ENCODE measurements at regions not wholly inside any gene's neighbourhood (a gene's known extent, or its start where the extent isn't known, plus 50 kb on each side); places are given as distances from the start of the nearest gene placed in this dataset.

- H3K4me1 ChIP-seq (ENCODE audit: control insufficient read depth in 4 of 4, insufficient read depth in 4 of 4, low read length in 3 of 4): no peaks in the 10 kb centered on the region
- H3K27me3 ChIP-seq (ENCODE audit: control insufficient read depth in 4 of 4, insufficient read depth in 4 of 4, low read length in 3 of 4): no peaks in the 10 kb centered on the region
- no peak overlapping the region for H3K27ac ChIP-seq (ENCODE audit: low read depth in 1 of 2, low read length in 2 of 2)
- H3K9me3 ChIP-seq (ENCODE audit: control insufficient read depth in 4 of 4, low read length in 3 of 4): peaks cover 0 to 3% (median 1%) of the 10 kb centered on the region in 4 donors
- H3K9ac ChIP-seq (ENCODE audit: low read depth in 1 of 2, low read length in 2 of 2): no peak overlapping the region
- 76% methylated on average over 3 of the region's 3 CpGs for WGBS
- H3K36me3 ChIP-seq (ENCODE audit: control insufficient read depth in 4 of 4, insufficient read depth in 3 of 4, low read depth in 1 of 4, low read length in 3 of 4): no peaks in the 10 kb centered on the region
- no peak for DNase-seq (ENCODE audit: low spot score)
- no peak overlapping the region for H3K4me3 ChIP-seq (ENCODE audit: low read depth in 1 of 3, low read length in 3 of 3)
- no peak for TF ChIP-seq YY1 (IDR thresholded peaks at IDR 0.05)
- no peak for TF ChIP-seq NR2F2 (IDR thresholded peaks at IDR 0.05)
- no peak for TF ChIP-seq HNF4G (IDR thresholded peaks at IDR 0.05)
- no peak for TF ChIP-seq RAD21 (IDR thresholded peaks at IDR 0.05)
- no peak for TF ChIP-seq EGR1 (IDR thresholded peaks at IDR 0.05; ENCODE audit: low read depth in 2 of 2)
- TF ChIP-seq MAX (IDR thresholded peaks at IDR 0.05): no peak
- no peak for TF ChIP-seq FOXA2 (IDR thresholded peaks at IDR 0.05)
- no peak for TF ChIP-seq TAF1 (conservative IDR thresholded peaks at IDR 0.05)
- TF ChIP-seq CTCF (IDR thresholded peaks at IDR 0.05; ENCODE audit: low read depth, low read length, missing input control): no peak
- no peak for TF ChIP-seq REST (IDR thresholded peaks at IDR 0.05)
- TF ChIP-seq ATF3 (IDR thresholded peaks at IDR 0.05): no peak
- no peak for TF ChIP-seq GABPA (IDR thresholded peaks at IDR 0.05 in 1 of 2, conservative IDR thresholded peaks at IDR 0.05 in 1 of 2)
- no peak for TF ChIP-seq ZBTB33 (IDR thresholded peaks at IDR 0.05)
- no peak for TF ChIP-seq RXRA (IDR thresholded peaks at IDR 0.05)
- TF ChIP-seq FOXA1 (IDR thresholded peaks at IDR 0.05): no peak
These were observed 381.8 kb downstream of the BUD13 start for GRCh38 chr11:116390963-116391362.

- no peaks in the 10 kb centered on the region for H3K36me3 ChIP-seq (ENCODE audit: control insufficient read depth in 4 of 4, insufficient read depth in 3 of 4, low read depth in 1 of 4, low read length in 3 of 4)
- no peaks in the 10 kb centered on the region for H3K9me3 ChIP-seq (ENCODE audit: control insufficient read depth in 4 of 4, low read length in 3 of 4)
- DNase-seq (ENCODE audit: low spot score): no peak
- H3K4me3 ChIP-seq (ENCODE audit: low read depth in 1 of 3, low read length in 3 of 3): no peak overlapping the region
- H3K27me3 ChIP-seq (ENCODE audit: control insufficient read depth in 4 of 4, insufficient read depth in 4 of 4, low read length in 3 of 4): no peaks in the 10 kb centered on the region
- no peak overlapping the region for H3K9ac ChIP-seq (ENCODE audit: low read depth in 1 of 2, low read length in 2 of 2)
- H3K4me1 ChIP-seq (ENCODE audit: control insufficient read depth in 4 of 4, insufficient read depth in 4 of 4, low read length in 3 of 4): no peaks in the 10 kb centered on the region
- WGBS: 88% methylated on average over 1 of the region's 1 CpG
- no peak overlapping the region for H3K27ac ChIP-seq (ENCODE audit: low read depth in 1 of 2, low read length in 2 of 2)
- TF ChIP-seq NR2F2 (IDR thresholded peaks at IDR 0.05): no peak
- no peak for TF ChIP-seq SP1 (IDR thresholded peaks at IDR 0.05)
- no peak for TF ChIP-seq CTCF (IDR thresholded peaks at IDR 0.05; ENCODE audit: low read depth, low read length, missing input control)
- TF ChIP-seq JUND (IDR thresholded peaks at IDR 0.05): no peak
- no peak for TF ChIP-seq TAF1 (conservative IDR thresholded peaks at IDR 0.05)
- no peak for TF ChIP-seq MAX (IDR thresholded peaks at IDR 0.05)
- no peak for TF ChIP-seq YY1 (IDR thresholded peaks at IDR 0.05)
- no peak for TF ChIP-seq ATF3 (IDR thresholded peaks at IDR 0.05)
- TF ChIP-seq RAD21 (IDR thresholded peaks at IDR 0.05): no peak
- TF ChIP-seq HNF4A (conservative IDR thresholded peaks at IDR 0.05): no peak
- TF ChIP-seq REST (IDR thresholded peaks at IDR 0.05): no peak
These were observed 384.6 kb downstream of the BUD13 start for GRCh38 chr11:116388146-116388545.
